Activated CD8-positive, alpha-beta memory T cell treated with anti-CD3 and anti-CD28 coated beads for 48 hours (primary cell): ENCODE measurements at regions not wholly inside any gene's neighbourhood (a gene's known extent, or its start where the extent isn't known, plus 50 kb on each side); places are given as distances from the start of the nearest gene placed in this dataset.
"Not testable (repeated sequence)": the region's sequence is repeated elsewhere in the genome, so short reads cannot be mapped to it uniquely, and the experiment has no call there.

Experiments
- DNase-seq, 3 experiments: peaks; one replicate each; pipeline ENCODE4 v3.0.0-alpha.2; 2020; ENCODE audit warnings: low read depth in 2 of 3, low spot score in 2 of 3

- DNase-seq = no peak
Measured at GRCh38 chr6:145277358-145278086, 457.8 kb downstream of the EPM2A start.

DNA sequence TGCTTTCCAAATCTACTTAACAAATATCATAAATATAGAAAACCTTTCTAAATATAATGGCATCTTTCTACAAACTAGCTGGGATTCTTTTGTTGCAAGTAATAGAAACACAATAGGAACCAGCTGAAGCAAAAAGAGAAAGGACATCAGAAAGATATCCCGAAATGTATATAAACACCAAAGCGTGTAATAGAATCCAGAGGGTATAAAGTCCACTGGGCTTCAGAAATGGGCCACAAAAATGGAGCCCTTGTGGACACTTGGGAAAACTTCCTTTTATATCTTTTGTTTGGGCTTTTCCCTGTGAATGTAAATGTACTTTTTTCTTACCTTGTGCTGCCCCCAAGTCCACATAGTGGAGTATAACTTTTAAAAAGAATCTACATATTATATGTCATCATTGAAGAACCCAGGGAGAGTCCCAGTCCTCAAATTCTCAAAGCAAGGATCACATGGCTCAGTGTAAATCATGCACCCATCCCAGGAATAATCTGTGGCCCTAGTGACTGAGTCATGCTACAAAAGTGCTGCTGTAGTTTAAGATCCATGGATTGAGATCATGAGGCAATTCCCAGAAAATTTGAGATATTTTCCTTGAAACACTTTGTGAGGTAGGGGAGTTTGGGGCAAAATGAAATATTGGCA, 457.0 kb downstream of the EPM2A start:
- DNase-seq = no peak

- DNase-seq = no peak
Measured at GRCh38 chr6:145279551-145279950, 455.8 kb downstream of the EPM2A start.

DNA sequence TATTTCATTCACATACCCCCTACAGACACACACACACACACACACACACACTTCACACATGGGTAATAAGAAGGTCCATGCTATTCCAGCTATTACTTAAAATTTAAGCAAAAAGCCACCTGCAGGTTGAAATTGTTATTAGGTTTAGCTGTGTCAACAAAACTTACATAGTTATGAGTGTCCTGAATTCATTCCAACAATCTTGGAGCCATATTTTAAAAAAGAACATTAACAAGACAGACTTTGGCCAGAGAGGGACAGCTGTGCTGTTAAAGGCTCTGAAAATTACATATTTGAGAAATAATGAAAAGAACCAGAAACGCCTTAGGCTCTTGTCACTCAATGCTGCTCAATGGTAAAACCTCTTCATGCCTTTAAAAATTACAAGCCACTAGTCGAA, 455.3 kb downstream of the EPM2A start:
- no peak for DNase-seq

- DNase-seq = not testable (repeated sequence)
Measured at GRCh38 chr6:145283209-145283608, 452.1 kb downstream of the EPM2A start.

GRCh38 chr6:145283856-145284255, 451.5 kb downstream of the EPM2A start:
- no peak for DNase-seq

- no peak for DNase-seq
Measured at GRCh38 chr6:145286916-145287315, 448.4 kb downstream of the EPM2A start.

DNA sequence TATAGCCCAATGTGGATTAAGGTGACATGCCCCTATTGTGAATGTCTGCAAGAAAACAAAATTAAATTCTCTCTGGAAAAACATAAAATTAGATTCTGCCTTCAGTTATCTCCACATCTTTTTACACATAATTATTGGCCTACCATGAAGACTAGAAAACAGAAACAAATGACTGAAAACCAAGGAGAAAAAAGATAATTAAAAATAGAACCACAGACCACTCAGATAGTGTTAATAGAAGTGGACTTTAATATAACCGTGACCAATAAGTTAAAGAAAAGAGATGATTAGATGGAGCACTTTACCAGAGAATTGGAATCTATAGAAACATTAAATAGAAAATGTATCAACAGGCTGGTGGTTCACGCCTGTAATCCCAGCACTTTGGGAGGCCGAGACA, 445.7 kb downstream of the EPM2A start:
- no peak for DNase-seq

- DNase-seq = no peak
Measured at GRCh38 chr6:145290122-145290521, 445.2 kb downstream of the EPM2A start.

DNA sequence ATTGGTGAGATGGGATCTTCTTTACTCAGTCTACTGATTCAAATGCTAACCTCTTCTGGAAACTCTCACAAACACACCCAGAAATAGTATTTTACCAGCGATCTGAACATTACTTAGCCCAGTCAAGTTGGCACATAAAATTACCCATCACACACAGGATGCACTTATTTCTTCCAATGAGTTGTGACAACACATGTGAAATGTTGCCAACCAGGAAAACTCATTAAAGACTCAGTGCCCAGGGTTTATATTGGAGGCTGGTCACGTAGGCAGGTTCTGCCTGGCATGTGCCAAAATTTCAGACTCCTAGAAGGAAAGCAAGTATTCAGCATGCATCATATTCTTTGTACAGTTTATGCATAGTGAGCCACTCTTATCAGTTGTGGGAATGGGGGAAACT, 443.3 kb downstream of the EPM2A start:
- no peak for DNase-seq

GRCh38 chr6:145294942-145295341, 440.4 kb downstream of the EPM2A start:
- no peak for DNase-seq

GRCh38 chr6:145295746-145296145, 439.6 kb downstream of the EPM2A start:
- DNase-seq = no peak

- DNase-seq = no peak
Measured at GRCh38 chr6:145305670-145306069, 429.6 kb downstream of the EPM2A start.

DNA sequence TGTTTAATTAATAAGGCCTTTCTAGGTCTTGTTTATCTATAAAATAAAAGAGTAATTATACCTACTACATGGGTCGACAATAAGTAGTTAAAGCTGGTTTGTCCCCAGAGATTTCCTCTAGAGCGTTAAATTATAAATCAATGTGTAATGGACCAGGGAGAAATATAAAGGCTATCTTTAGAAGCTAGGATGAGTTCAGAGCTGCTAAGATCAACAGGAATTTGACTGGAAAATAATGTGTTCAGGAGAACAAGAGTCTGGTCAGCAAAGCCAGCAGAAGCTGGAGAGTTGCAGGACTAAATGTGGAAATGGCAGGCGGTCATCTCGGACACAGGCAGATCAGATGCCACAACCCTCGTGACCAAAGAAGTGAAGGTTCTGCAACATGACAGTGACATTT, 428.8 kb downstream of the EPM2A start:
- no peak for DNase-seq

- DNase-seq = no peak
Measured at GRCh38 chr6:145309842-145310535, 425.3 kb downstream of the EPM2A start.

DNA sequence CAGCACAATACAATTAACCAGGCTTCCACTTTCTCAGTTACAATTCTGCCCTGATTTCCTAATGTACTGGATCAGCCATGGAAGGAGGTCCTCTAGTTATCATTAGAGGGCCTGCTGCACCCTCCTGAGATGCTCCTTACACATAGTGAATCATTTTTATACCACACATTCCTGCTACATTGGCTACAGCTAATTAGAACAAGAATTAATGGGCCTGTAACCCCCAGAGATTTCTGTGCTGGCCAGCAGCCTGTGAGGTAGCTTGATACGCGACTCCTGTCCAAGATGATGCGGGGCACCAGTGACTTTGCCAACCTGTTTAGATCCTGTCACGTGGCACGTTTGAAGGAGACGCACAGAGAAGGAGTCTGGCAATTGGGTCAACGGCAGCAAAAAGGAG, 422.8 kb downstream of the EPM2A start:
- DNase-seq = no peak

DNA sequence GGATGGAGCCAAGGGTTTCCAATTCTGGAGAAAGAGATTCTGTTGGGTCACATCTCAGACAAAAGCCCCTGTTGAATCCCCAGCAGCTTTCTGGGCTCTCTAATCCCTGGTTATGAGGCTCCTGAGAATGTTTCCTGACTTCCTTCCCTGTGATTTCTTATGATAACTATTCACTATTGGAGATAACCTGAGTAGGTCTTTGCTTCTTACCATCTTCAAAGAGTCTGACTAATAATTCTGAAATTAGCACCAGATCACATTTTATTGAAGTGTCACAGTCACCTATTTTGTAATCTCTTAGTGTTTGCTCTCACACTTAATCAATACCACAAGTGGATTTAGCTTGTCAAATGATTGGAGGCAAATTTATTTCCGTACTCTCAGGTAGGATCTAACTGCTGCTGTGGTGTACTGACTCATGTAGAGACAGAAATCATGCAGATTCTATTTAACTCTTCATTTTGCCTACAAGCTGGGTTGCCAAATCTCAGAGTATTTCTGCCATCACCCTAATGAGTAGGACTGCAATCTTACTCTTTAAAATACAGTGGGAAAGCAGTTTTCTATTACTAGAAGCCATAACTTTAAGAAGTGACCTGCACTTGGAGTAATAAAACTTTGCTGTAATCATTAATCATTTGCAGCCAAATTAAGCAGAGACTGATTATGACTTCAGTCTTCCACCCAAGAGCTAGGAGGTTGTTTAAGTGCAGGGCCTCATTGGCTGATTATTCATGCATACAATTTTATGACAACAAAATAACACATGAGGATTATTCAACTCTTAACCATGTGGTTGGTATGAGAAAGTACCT, 422.1 kb downstream of the EPM2A start:
- DNase-seq = no peak

GRCh38 chr6:145315982-145316600, 419.2 kb downstream of the EPM2A start:
- DNase-seq = no peak

DNA sequence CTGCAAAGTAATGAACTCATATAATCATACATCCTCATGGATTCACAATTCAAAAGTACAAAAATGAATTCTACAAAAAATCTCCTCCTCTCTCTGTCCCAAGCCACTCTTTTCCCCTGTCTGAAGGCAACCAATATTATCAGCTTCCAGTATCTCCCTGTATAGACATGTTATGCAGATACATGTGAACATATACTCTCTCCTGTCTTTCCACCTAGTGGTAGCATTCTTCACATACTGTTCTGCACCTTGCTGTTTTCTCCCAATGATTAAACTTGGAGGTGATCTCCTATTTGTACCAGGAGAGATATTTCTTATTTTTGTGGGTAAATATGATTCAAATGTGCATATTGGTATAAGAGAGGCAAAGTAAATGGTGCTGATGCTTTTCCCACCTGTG, 416.4 kb downstream of the EPM2A start:
- DNase-seq = no peak

DNA sequence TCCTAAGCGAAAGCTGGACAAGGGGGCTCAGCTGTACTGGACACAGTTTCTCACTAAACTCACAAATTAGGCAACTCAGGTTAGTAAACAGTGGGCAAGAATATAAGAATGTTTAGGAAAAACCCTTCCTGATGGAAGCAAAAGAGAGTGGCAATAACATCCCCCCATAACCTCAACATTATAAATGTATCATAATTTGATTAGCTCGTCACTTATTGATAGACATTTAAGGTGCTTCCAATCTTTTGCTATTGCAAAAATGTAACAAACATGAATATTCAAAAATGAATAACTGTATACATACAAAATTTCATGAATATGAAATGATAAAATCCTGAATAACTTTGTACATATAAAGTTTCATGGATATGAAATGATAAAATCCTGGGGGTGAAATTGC, 415.7 kb downstream of the EPM2A start:
- DNase-seq = no peak

- no peak for DNase-seq
Measured at GRCh38 chr6:145323646-145324045, 411.7 kb downstream of the EPM2A start.
